Lower lobe of right lung (tissue), 2 donors: ENCODE measurements at regions not wholly inside any gene's neighbourhood (a gene's known extent, or its start where the extent isn't known, plus 50 kb on each side); places are given as distances from the start of the nearest gene placed in this dataset.
"Not testable (repeated sequence)": the region's sequence is repeated elsewhere in the genome, so short reads cannot be mapped to it uniquely, and the experiment has no call there.

Experiments
- ATAC-seq, 2 donors: fragments of 200-7000 bp; cut with Tn5 transposase; one replicate each; pipeline ENCODE4 v1.9.1; 2020 to 2022; ENCODE audit warnings: mild to moderate bottlenecking in 2 of 2, moderate library complexity in 2 of 2
- DNase-seq: peaks from one replicate; pipeline ENCODE4 v3.0.0-alpha.2; 2020
- H3K27ac ChIP-seq: fragments of 200-600 bp; one replicate; pipeline ENCODE4 v1.8.0; 2022
- H3K27me3 ChIP-seq: fragments of 200-600 bp; one replicate; pipeline ENCODE4 v1.8.0; 2022; ENCODE audit warnings: low read depth
- H3K36me3 ChIP-seq: fragments of 200-600 bp; one replicate; pipeline ENCODE4 v1.8.0; 2022; ENCODE audit warnings: mild to moderate bottlenecking
- H3K4me1 ChIP-seq: fragments of 200-600 bp; one replicate; pipeline ENCODE4 v1.8.0; 2022
- H3K4me3 ChIP-seq: fragments of 200-600 bp; one replicate; pipeline ENCODE4 v1.8.0; 2022; ENCODE audit warnings: mild to moderate bottlenecking
- H3K9me3 ChIP-seq: fragments of 200-600 bp; one replicate; pipeline ENCODE4 v1.8.0; 2022
- CTCF ChIP-seq: fragments of 200-600 bp; IDR thresholded peaks from one replicate; pipeline ENCODE4 v1.8.0; 2022; ENCODE audit warnings: antibody characterized with exemption, mild to moderate bottlenecking
- intact Hi-C: fragments of 100-400 bp; cut with DNase I; formaldehyde crosslinking; loops from one replicate; pipeline ENCODE4 v1.11.0; 2022
- donor health status: DM: no; HTN: yes; CAD: no; lungs with severe emphysema.

GRCh38 chr12:88842314-88842713, 262.0 kb upstream of the KITLG start:
- Histone ChIP-seq H3K4me3 (no peak overlapping the region), H3K27me3 (no peaks in the 10 kb centered on the region), H3K9me3 (peaks cover 13% of the 10 kb centered on the region), H3K4me1 (no peaks in the 10 kb centered on the region), H3K27ac (no peak overlapping the region), H3K36me3 (no peaks in the 10 kb centered on the region)
- intact Hi-C loops, result no loop called here
- no peak for TF ChIP-seq CTCF
- no peak for DNase-seq
- ATAC-seq, result no peak

- no peaks in the 10 kb centered on the region for H3K36me3 ChIP-seq
- no peak overlapping the region for H3K4me3 ChIP-seq
- no peak for DNase-seq
- H3K9me3 ChIP-seq, result peaks cover 13% of the 10 kb centered on the region
- H3K4me1 ChIP-seq, result no peaks in the 10 kb centered on the region
- H3K27ac ChIP-seq, result no peak overlapping the region
- intact Hi-C loops, result no loop called here
- no peak for TF ChIP-seq CTCF
- H3K27me3 ChIP-seq, result no peaks in the 10 kb centered on the region
- no peak for ATAC-seq
Measured at GRCh38 chr12:88839486-88839885, 259.2 kb upstream of the KITLG start.

GRCh38 chr12:88836156-88836555, 255.9 kb upstream of the KITLG start:
- Histone ChIP-seq H3K27ac (no peak overlapping the region), H3K36me3 (no peaks in the 10 kb centered on the region), H3K4me3 (no peak overlapping the region), H3K27me3 (no peaks in the 10 kb centered on the region), H3K9me3 (peaks cover 13% of the 10 kb centered on the region), H3K4me1 (no peaks in the 10 kb centered on the region)
- intact Hi-C loops, result no loop called here
- no peak for DNase-seq
- TF ChIP-seq CTCF, result no peak
- no peak for ATAC-seq

GRCh38 chr12:88834226-88834625, 254.0 kb upstream of the KITLG start:
- DNase-seq (no peak), ATAC-seq (peak in 1 of 2 donors; percentile 14)
- Histone ChIP-seq H3K4me3 (no peak overlapping the region), H3K36me3 (no peaks in the 10 kb centered on the region), H3K27me3 (no peaks in the 10 kb centered on the region), H3K4me1 (no peaks in the 10 kb centered on the region), H3K27ac (no peak overlapping the region), H3K9me3 (peaks cover 13% of the 10 kb centered on the region)
- intact Hi-C loops, result no loop called here
- no peak for TF ChIP-seq CTCF

- ATAC-seq, result peak; percentile 39 to 59
- no peak for DNase-seq
- Histone ChIP-seq H3K9me3 (peaks cover 9% of the 10 kb centered on the region), H3K27me3 (no peaks in the 10 kb centered on the region), H3K36me3 (no peaks in the 10 kb centered on the region), H3K27ac (no peak overlapping the region), H3K4me1 (no peaks in the 10 kb centered on the region), H3K4me3 (no peak overlapping the region)
- intact Hi-C loops, result no loop called here
- TF ChIP-seq CTCF, result no peak
Measured at GRCh38 chr12:88833641-88834116, 253.4 kb upstream of the KITLG start.

GRCh38 chr12:88828537-88828936, 248.3 kb upstream of the KITLG start:
- intact Hi-C loops, H3K4me1 ChIP-seq, H3K27ac ChIP-seq, ATAC-seq, DNase-seq, H3K27me3 ChIP-seq, H3K36me3 ChIP-seq, H3K9me3 ChIP-seq, H3K4me3 ChIP-seq: not testable (repeated sequence)
